ENCODE measurements at regions not wholly inside any gene's neighbourhood (a gene's known extent, or its start where the extent isn't known, plus 50 kb on each side); places are given as distances from the start of the nearest gene placed in this dataset.

GRCh38 chr9:14031810-14032209 is 282.1 kb downstream of the NFIB start:
- DNase-seq (no peak), ATAC-seq (ENCODE audit: low FRiP score in 2 of 2) (no peak)
- H3K36me3 ChIP-seq: no peaks in the 10 kb centered on the region
- 85 to 91% methylated on average over 3 of the region's 3 CpGs for WGBS, 2 donors
- H3K9me3 ChIP-seq: no peaks in the 10 kb centered on the region
- peak overlapping the region in 2 of 4 donors; percentile 13 to 79 for H3K27ac ChIP-seq
- H3K4me3 ChIP-seq: no peak overlapping the region
- peaks cover 19 to 27% (median 23%) of the 10 kb centered on the region in 4 donors for H3K4me1 ChIP-seq
- no peak for TF ChIP-seq CTCF (IDR thresholded peaks at IDR 0.05)
- TF ChIP-seq EP300 (IDR thresholded peaks at IDR 0.05): no peak
- no peak for TF ChIP-seq POLR2A (IDR thresholded peaks at IDR 0.05)
- TF ChIP-seq POLR2AphosphoS5 (IDR thresholded peaks at IDR 0.05): no peak
- no peaks in the 10 kb centered on the region for H3K27me3 ChIP-seq

GRCh38 chr9:14031060-14031414 is 282.9 kb downstream of the NFIB start:
- WGBS, 2 donors: 33 to 38% methylated on average over 7 of the region's 7 CpGs
- peak overlapping the region in 1 of 4 donors; percentile 2 for H3K4me3 ChIP-seq
- peak in 1 of 2 donors; percentile 27 for ATAC-seq (ENCODE audit: low FRiP score in 2 of 2)

GRCh38 chr9:14030375-14031059 is 283.4 kb downstream of the NFIB start:
- Histone ChIP-seq H3K9me3 (no peaks in the 10 kb centered on the region), H3K27ac (peak overlapping the region; percentile 6 to 79 (median 70)), H3K4me3 (peak overlapping the region in 1 of 4 donors; percentile 5), H3K27me3 (no peaks in the 10 kb centered on the region), H3K4me1 (peaks cover 22 to 29% (median 25%) of the 10 kb centered on the region in 4 donors), H3K36me3 (no peaks in the 10 kb centered on the region)
- ATAC-seq (ENCODE audit: low FRiP score in 2 of 2) (peak in 1 of 2 donors; percentile 5), DNase-seq (no peak)
- WGBS, 2 donors: 38 to 48% methylated on average over 7 of the region's 7 CpGs
- TF ChIP-seq POLR2A (IDR thresholded peaks at IDR 0.05) (no peak), CTCF (IDR thresholded peaks at IDR 0.05) (no peak), EP300 (IDR thresholded peaks at IDR 0.05) (no peak), POLR2AphosphoS5 (IDR thresholded peaks at IDR 0.05) (no peak)

More at GRCh38 chr9:14031060-14031414, 282.9 kb downstream of the NFIB start:
- no peak for DNase-seq
- H3K4me1 ChIP-seq: peaks cover 22 to 29% (median 25%) of the 10 kb centered on the region in 4 donors
- H3K27me3 ChIP-seq: no peaks in the 10 kb centered on the region
- H3K27ac ChIP-seq: peak overlapping the region in 3 of 4 donors; percentile 64 to 79 (median 75)
- no peaks in the 10 kb centered on the region for H3K36me3 ChIP-seq
- TF ChIP-seq CTCF (IDR thresholded peaks at IDR 0.05): peak in 1 of 6 experiments; percentile 5
- TF ChIP-seq POLR2AphosphoS5 (IDR thresholded peaks at IDR 0.05): no peak
- no peaks in the 10 kb centered on the region for H3K9me3 ChIP-seq

GRCh38 chr9:14029806-14030374 is 284.1 kb downstream of the NFIB start:
- Histone ChIP-seq H3K4me3 (peak overlapping the region in 1 of 4 donors; percentile 5), H3K27me3 (no peaks in the 10 kb centered on the region), H3K27ac (peak overlapping the region; percentile 6 to 79 (median 70)), H3K36me3 (no peaks in the 10 kb centered on the region), H3K9me3 (no peaks in the 10 kb centered on the region), H3K4me1 (peaks cover 22 to 29% (median 25%) of the 10 kb centered on the region in 4 donors)
- TF ChIP-seq EP300 (IDR thresholded peaks at IDR 0.05) (no peak), POLR2A (IDR thresholded peaks at IDR 0.05) (no peak), CTCF (IDR thresholded peaks at IDR 0.05) (no peak), POLR2AphosphoS5 (IDR thresholded peaks at IDR 0.05) (no peak)
- 45 to 59% methylated on average over 11 of the region's 11 CpGs for WGBS, 2 donors
- DNase-seq: peak in 1 of 2 donors; percentile 5
- ATAC-seq (ENCODE audit: low FRiP score in 2 of 2): no peak
